Fibroblast of villous mesenchyme (primary cell): ENCODE measurements at regions not wholly inside any gene's neighbourhood (a gene's known extent, or its start where the extent isn't known, plus 50 kb on each side); places are given as distances from the start of the nearest gene placed in this dataset.

Experiments used
- DNase-seq: peaks from one replicate; pipeline ENCODE4 v3.0.0-alpha.2; 2010; ENCODE audit warnings: low read depth
- H3K4me3 ChIP-seq: 2 replicates; pipeline ENCODE4 v1.5.1; 2011; ENCODE audit warnings: low read depth, mild to moderate bottlenecking, low read length
- CTCF ChIP-seq: IDR thresholded peaks from 2 replicates; pipeline ENCODE4 v1.5.1; 2012; ENCODE audit warnings: low read depth, mild to moderate bottlenecking, low read length; ENCODE audit not compliant: insufficient read depth

- no peak overlapping the region for H3K4me3 ChIP-seq
- DNase-seq = no peak
- TF ChIP-seq CTCF = no peak
Observed at GRCh38 chr4:96152824-96153223, 312.9 kb downstream of the PDHA2 start.

- no peak overlapping the region for H3K4me3 ChIP-seq
- DNase-seq = no peak
- no peak for TF ChIP-seq CTCF
Observed at GRCh38 chr4:96154676-96155075, 314.8 kb downstream of the PDHA2 start.

GRCh38 chr4:96162636-96163035 lies 322.7 kb downstream of the PDHA2 start:
- peak; percentile 50 for DNase-seq
- no peak overlapping the region for H3K4me3 ChIP-seq
- TF ChIP-seq CTCF = no peak

- TF ChIP-seq CTCF = no peak
- no peak overlapping the region for H3K4me3 ChIP-seq
- DNase-seq = peak; percentile 66
Observed at GRCh38 chr4:96164814-96165351, 325.0 kb downstream of the PDHA2 start.

- DNase-seq = no peak
- no peak overlapping the region for H3K4me3 ChIP-seq
- no peak for TF ChIP-seq CTCF
Observed at GRCh38 chr4:96166806-96167205, 326.9 kb downstream of the PDHA2 start.

DNA sequence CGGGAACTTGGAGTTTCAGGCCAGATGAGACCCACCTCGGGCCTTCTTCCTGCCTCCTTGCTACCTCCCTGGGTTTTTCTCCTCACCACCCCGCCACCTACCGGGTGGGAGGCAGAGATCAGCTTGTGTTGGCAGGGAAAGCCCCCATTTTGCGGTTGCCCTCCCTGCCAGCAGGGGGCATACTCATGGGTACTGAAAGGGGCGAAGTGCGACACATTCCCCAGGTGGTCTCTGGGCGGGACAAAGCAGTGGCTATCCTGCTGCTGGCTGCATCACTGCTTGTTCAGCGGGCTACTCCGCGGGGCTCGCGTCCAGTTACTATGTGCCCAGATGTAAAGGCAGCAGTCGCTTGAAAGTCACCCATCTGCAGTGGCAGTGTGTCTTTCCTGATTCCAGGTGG lies 330.3 kb downstream of the PDHA2 start:
- peak; percentile 31 for DNase-seq
- peak overlapping the region; percentile 48 for H3K4me3 ChIP-seq
- TF ChIP-seq CTCF = peak; percentile 68

DNA sequence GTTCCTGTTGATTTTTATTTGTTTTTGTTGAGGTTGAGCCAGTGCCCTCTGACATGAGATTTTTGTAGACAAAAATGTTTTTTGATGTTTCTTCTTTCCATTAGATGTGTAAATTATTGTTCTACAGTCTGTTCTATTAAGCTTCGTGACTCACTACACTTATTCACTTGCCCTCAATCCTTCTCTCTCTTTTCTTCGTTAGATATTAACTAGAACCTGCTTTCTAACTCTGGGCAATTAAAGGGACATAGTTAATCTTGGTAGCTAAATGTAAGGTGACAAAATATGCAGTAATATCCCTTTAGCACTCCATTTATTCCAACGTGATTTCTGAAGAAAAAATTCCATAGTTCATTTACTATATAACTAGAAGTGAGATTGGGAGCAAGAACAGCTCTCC lies 333.9 kb downstream of the PDHA2 start:
- DNase-seq = no peak
- H3K4me3 ChIP-seq = no peak overlapping the region
- TF ChIP-seq CTCF = no peak
